Esophagus muscularis mucosa (tissue), 3 donors: ENCODE measurements at regions not wholly inside any gene's neighbourhood (a gene's known extent, or its start where the extent isn't known, plus 50 kb on each side); places are given as distances from the start of the nearest gene placed in this dataset.

Experiments used
- CTCF ChIP-seq, 3 experiments: fragments of 200-600 bp in 2 of 3; fragments of 450-650 bp in 1 of 3; sonication (generic) in 2 of 3; IDR thresholded peaks; one replicate each; pipeline ENCODE4 v1.5.1; 2017 to 2019; ENCODE audit warnings: antibody characterized with exemption in 3 of 3, mild to moderate bottlenecking in 2 of 3, moderate library complexity in 1 of 3
- POLR2AphosphoS5 ChIP-seq, 2 donors: sonication (generic); formaldehyde crosslinking; IDR thresholded peaks; one replicate each; pipeline ENCODE4 v1.6.1; 2017; ENCODE audit warnings: antibody characterized with exemption in 2 of 2

DNA sequence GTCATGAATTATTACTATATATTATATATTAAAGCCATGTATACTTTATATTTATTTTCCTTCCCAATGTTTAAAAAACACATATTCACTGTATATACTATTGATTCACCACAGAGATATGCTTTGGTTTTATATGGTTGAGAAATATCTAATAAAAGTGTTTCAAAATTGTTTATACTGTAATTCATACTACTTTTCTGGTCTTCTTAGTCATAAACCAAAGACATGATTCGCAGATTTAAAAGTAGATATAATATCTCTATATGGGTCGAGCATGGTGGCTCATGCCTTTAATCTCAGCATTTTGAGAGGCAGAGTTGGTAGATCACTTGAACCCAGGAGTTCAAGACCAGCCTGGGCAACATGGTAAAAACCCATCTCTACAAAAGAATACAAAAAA, 738.4 kb downstream of the USP25 start:
- TF ChIP-seq POLR2AphosphoS5 (IDR thresholded peaks at IDR 0.05) = no peak
- no peak for TF ChIP-seq CTCF (IDR thresholded peaks at IDR 0.05)
